Right lung (tissue), 2 donors: ENCODE measurements at regions not wholly inside any gene's neighbourhood (a gene's known extent, or its start where the extent isn't known, plus 50 kb on each side); places are given as distances from the start of the nearest gene placed in this dataset.
"Not testable (repeated sequence)": the region's sequence is repeated elsewhere in the genome, so short reads cannot be mapped to it uniquely, and the experiment has no call there.

ENCODE experiments used
- DNase-seq, 2 donors: peaks; one replicate each; pipeline ENCODE4 v3.0.0-alpha.2; 2013

DNA sequence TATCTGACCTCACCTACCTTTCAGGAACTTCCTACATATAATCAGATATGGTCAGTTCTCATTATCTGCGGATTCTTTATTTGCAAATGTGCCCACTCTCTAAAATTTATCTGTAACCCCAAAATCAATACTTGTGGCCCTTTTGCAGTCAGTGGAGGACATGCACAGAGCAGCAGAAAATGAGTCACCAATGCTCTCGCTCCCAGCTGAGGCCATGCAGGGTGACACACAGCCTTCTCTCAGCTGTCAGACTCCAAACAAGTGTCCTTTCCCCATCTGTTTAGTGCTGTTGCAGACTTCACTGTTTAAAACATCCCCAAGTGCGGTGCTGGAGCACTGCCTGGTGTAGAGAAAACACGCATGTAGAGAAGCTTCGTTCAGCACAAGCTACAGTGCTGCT is 171.9 kb upstream of the SALL3 start:
- DNase-seq = no peak

- DNase-seq = no peak
Observed at GRCh38 chr18:78809845-78810244, 169.8 kb upstream of the SALL3 start.

- DNase-seq = no peak
Observed at GRCh38 chr18:78810706-78811105, 168.9 kb upstream of the SALL3 start.

DNA sequence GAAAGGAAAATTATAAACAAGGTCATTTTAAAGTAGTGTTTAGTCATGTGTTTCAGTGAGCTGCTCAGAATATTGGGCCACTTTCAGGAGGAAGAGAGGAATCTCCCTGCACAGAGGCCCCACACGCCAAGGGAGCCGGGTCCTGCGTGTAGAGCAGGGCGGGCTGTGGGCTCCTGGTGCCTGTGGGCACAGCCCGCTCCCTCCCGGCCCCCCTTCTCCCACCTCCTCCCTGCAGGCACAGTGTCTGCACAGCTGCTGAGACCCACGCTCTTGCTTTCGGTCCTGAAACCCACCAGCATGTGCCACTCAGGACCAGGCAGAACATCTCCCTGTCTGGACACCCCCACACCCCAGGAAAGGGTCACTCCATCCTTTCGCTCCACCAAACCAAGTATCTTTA is 167.6 kb upstream of the SALL3 start:
- no peak for DNase-seq

DNA sequence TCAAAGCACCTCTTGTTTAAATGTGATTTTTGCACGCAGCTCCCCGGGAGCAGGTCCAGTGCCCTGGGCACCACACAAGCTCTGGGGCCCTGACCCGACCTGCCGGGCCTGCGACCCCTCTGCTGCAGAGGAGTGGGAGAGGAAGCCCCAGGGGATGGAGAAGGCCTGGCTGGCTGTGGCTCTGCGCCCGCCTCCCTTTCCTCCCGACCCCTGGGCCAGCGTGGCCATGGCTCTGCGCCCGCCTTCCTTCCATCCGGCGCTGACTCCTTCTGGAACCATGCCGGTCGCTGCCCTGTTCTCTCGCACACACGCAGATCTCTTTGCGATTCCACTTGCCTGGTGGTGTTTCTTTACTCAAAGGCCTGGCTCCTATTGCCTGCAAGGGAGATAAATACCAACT is 166.5 kb upstream of the SALL3 start:
- no peak for DNase-seq

DNA sequence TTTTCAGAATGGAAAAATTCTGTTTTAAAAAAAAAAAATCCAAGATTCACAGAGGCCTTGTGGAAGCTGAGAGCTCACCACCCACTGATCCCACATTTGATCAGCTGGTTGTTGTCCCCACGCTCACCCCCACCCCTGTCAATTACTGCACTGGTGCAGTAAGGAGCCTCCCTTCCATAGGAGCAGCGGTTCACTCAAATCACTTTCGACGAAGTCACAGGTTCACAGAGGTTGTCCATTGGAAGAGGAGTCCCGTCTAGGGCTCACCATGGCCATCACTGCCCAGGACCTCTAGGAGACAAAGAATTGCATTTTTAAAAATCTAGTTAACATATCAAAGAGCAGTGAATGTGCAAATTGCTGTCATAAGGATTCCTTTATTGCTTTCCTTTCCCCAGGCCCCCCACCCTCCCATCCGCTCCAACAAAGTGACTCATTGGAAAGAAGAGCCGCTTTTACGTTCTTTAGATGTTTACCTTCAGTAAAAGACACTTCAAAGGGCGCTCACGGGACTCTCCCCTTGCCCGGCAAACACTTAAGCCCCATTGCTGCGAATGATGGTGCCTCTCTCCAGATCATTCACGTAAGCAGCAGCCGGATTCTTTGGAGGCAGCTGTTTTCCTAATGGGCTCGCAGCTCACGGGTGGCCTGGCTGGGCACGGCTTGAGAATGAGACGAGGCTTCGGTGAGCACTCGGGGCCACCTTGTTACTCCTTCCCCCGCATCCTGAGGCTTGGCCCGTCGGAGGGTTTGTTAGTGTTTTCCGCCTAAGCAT is 165.5 kb upstream of the SALL3 start:
- no peak for DNase-seq

GRCh38 chr18:78814766-78815165 is 164.9 kb upstream of the SALL3 start:
- no peak for DNase-seq

- DNase-seq = no peak
Observed at GRCh38 chr18:78816114-78816513, 163.5 kb upstream of the SALL3 start.

GRCh38 chr18:78816916-78817315 is 162.7 kb upstream of the SALL3 start:
- no peak for DNase-seq

DNA sequence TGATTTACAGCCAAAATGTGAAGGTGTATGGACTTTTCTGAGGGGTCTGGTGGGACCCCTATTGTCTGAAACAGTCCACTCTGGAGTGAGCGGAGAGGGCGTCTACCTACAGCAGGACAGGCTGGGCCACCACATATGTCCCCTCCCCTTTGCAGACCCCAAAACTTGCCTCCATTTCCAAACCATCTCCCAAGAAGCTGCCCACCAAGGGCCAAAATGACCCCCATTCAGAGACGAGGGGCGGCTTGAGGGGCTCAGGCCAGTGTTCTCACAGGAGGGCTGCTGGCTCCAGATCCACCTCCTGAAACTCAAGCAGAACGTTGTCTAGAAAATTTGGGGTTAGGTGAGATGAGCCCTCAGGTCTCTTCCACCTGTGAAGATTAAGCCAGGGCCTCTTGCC is 161.1 kb upstream of the SALL3 start:
- no peak for DNase-seq

DNA sequence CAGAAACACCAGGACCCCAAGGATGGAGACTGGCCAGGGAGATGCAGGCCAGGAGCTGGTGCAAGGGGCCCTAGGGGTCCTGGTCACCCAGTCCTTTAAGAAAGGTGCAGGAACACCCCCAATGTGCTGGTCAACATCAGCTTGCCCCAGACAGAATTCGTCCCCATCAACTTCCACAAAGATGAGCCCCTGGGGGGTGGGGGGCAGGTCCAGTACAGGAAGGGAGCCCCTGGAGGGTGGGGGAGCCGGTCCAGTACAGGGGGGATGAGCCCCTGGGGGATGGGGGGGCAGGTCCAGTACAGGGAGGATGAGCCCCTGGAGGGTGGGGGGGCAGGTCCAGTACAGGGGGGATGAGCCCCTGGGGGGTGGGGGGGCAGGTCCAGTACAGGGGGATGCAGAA is 160.7 kb upstream of the SALL3 start:
- no peak for DNase-seq

DNA sequence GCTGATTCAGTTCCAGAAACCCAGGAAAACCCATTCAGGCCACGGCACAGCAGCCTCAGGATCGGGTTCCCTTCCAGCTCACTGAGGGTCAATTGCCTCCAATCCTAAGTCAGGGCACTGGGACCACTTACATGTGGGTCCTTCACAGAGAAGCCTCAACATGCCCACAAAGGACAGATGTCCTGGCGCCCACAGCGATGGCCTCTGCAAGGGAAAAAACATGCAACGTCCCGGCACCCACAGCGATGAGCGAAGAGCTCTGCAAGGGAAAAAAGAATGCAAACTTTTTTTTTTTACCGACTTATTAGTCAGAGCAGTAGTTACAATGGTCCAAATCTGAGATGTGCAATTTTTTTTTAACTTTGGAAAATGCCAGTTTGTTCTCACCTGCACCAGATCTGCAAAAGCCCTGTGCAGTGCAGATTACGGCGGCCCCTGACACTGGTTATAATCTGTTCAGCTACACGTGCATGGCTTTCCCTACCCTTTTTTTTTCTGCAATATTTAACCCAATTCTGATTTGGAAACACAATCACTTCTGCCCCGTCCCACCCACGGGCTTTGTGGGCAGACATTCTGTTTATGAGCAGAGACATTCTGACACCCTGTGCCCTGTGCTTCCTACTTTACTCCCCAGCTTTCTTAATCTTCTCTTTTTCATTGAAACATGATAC is 159.3 kb upstream of the SALL3 start:
- DNase-seq = no peak

DNA sequence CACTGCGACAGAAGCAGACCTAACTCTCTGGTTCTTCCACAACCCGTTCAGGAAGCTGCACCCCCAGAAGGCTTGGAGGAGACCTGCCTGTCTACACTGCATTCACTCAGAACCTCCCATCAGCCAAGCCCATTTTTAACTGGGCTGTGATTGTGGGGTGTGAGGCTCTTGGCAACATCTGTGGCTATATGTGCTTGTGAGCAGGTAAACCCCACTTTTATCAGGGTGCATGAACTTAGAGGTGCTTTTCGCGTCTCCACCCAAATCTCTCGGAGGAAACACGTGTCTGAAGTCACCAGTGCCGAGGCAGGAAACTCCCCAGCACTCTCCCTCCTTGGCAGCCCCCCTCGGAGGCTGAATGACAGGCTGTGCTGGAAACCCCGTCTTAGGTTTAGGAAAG is 158.2 kb upstream of the SALL3 start:
- DNase-seq = no peak

DNA sequence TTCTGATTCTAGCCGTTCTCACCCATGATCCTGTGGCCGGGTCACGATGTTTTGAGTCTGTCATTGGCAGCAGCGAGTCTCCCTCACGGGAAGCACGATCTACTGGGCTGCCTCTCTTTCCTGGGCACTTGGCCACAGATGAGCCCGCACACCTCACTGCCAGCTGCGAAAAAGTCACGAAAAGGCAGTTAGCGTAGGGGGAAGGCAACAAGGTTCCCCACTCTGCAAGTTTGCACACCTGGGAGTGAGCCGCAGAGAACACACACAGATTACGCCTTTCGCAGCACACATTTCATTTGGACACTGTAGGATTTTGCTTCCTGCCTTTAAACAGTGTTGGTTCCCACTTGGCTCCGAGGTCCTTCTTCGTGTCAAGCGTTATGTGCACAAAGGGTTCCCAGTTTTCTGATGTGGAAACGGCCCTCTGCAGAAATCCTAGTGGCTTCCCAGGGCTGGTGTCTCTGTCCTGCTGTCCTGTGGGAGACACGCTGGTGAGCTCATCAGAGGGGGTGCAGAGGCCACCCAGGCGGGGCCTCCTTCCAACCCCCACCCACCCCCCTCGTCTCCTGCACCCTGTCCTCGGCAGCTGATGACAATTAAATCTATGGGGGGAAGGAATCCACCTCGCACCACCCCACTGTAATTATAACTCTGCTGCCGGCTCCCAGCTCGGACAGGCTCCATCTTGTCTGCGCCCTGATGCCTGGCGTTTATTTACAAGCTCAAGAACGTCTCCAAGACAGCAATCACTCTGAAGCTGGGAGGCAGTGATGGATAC is 157.3 kb upstream of the SALL3 start:
- DNase-seq = no peak

GRCh38 chr18:78822949-78823285 is 156.7 kb upstream of the SALL3 start:
- no peak for DNase-seq

DNA sequence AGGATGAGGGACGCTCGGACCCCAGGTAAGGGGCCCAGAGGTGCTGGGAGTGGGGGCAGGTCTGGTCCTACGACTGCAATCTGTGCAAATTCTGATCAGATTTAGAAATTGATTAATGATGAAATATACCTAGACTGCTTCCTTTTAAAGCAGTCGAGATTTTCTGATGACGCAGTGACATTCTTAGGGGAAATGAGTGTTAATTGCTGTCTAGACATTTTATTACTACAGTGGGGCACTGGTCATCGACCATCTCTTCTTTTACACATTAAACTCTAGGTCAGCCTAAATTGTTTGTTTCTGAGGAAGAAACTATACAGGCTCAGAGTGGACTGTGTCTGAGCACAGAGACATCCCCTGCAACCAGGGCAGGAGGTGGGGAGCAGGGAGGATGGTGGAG is 154.4 kb upstream of the SALL3 start:
- DNase-seq = no peak

- DNase-seq = no peak
Observed at GRCh38 chr18:78826631-78827030, 153.0 kb upstream of the SALL3 start.

- DNase-seq = no peak
Observed at GRCh38 chr18:78827141-78827540, 152.5 kb upstream of the SALL3 start.

- DNase-seq = no peak
Observed at GRCh38 chr18:78828131-78828530, 151.5 kb upstream of the SALL3 start.

DNA sequence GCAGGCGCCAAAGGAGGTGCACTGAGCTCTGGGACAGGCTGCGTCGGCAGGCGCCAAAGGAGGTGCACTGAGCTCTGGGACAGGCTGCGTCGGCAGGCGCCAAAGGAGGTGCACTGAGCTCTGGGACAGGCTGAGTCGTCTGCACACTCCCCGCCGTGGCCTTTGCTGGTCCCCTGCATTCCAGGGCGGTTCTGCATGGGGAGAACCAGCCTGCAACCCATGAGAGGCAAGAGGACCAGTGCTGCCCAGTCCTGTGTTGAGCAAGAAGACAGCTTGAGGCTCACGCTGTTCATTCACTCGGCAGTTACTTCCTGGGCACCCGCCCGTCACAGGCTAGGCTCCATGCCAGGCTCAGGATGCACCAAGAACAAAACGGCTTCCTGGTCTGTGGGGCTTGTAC is 150.6 kb upstream of the SALL3 start:
- DNase-seq = not testable (repeated sequence)

DNA sequence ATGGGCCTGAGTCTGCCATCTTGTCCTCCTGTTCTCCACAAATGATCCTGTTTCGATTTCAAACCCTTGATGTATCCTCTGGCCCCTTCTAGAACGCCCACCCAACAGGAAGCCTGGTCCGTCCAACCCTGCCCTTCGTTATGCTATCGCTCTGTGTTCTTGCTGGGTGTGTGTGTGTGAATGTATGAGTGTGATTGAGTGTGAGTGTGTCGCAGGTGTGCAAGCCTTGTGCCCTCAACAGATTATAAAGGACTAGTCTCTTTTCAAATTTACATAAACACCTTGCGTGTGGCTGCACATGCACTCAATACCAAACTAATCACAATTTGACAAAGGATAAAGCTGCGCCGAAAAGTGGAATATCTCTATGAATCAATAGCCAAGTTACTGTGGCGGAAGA is 149.5 kb upstream of the SALL3 start:
- no peak for DNase-seq

GRCh38 chr18:78830826-78831225 is 148.8 kb upstream of the SALL3 start:
- no peak for DNase-seq

DNA sequence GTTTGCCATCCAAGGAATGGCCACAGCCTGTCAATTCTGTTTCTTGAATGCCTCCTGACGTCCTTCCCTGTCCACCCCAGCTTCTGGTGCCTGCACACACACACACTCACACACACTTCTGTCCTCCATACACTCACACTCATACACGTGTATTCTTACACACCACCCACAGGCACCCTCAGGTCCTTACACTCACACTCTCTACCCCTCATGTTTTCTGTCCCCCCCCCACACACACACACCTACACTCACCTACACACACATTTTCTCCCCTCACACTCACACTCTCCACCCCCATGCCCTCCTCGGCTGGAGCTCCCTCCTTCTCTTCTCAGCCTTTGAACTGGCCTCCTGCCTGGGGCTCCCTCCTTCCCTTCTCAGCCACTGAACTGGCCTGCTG is 148.0 kb upstream of the SALL3 start:
- DNase-seq = no peak
